GM06990 (cell line): ENCODE measurements at regions not wholly inside any gene's neighbourhood (a gene's known extent, or its start where the extent isn't known, plus 50 kb on each side); places are given as distances from the start of the nearest gene placed in this dataset.

Experiments used
- DNase-seq: peaks from one replicate; pipeline ENCODE4 v3.0.0-alpha.2; 2011; ENCODE audit not compliant: insufficient read length; ENCODE audit errors: extremely low read depth
- H3K27me3 ChIP-seq: replicated peaks from 2 replicates; pipeline ENCODE4 v1.6.0; 2011; ENCODE audit warnings: low read length; ENCODE audit not compliant: control insufficient read depth, insufficient read depth
- H3K36me3 ChIP-seq: 2 replicates; pipeline ENCODE4 v1.5.1; 2011; ENCODE audit warnings: low read length; ENCODE audit not compliant: control insufficient read depth, insufficient read depth
- H3K4me3 ChIP-seq: replicated peaks from 2 replicates; pipeline ENCODE4 v1.5.1; 2011; ENCODE audit warnings: low read depth, mild to moderate bottlenecking, control low read depth, low read length
- TF ChIP-seq, protein P1 (sequence below): IDR thresholded peaks from 2 replicates; pipeline ENCODE4 v1.5.1; 2011; ENCODE audit warnings: low read length, control low read depth, mild to moderate bottlenecking, inconsistent platforms; ENCODE audit not compliant: insufficient read depth, poor library complexity, severe bottlenecking

DNA sequence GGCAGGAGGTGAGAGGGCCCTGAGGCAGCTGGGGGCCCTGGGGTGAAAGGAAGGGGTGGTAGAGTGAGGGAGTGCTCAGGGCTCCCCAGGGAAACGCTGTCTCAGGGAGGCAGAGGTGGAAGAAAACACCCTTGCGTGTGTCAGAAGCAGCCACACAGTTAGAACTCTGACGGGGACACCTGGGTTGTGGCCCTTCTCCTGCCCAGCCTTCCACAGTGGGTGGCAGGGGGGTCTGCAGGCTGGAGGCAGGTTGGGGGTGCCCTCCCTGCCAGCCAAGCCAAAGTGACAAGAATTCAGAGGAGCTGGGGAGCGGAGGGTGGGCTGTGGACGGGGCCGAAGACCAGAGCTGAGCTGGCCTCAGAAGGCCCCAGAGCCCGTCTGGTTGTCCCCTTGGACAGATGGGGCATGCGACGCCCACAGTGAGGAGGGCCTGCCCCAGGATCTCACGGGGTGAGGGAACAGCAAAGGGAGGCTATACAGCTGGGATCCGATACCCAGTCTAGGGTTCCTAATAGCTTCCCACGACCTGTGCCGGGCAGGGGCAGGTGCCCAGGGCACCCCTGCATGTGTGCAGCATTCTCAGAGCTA lies 105.2 kb upstream of the ADRA2C start:
- TF ChIP-seq, protein P1, sequence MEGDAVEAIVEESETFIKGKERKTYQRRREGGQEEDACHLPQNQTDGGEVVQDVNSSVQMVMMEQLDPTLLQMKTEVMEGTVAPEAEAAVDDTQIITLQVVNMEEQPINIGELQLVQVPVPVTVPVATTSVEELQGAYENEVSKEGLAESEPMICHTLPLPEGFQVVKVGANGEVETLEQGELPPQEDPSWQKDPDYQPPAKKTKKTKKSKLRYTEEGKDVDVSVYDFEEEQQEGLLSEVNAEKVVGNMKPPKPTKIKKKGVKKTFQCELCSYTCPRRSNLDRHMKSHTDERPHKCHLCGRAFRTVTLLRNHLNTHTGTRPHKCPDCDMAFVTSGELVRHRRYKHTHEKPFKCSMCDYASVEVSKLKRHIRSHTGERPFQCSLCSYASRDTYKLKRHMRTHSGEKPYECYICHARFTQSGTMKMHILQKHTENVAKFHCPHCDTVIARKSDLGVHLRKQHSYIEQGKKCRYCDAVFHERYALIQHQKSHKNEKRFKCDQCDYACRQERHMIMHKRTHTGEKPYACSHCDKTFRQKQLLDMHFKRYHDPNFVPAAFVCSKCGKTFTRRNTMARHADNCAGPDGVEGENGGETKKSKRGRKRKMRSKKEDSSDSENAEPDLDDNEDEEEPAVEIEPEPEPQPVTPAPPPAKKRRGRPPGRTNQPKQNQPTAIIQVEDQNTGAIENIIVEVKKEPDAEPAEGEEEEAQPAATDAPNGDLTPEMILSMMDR = no peak
- Histone ChIP-seq H3K27me3 (peaks cover 3% of the 10 kb centered on the region; the same call in 1 of the 2 replicates), H3K4me3 (no peak overlapping the region), H3K36me3 (no peaks in the 10 kb centered on the region)
- no peak for DNase-seq

DNA sequence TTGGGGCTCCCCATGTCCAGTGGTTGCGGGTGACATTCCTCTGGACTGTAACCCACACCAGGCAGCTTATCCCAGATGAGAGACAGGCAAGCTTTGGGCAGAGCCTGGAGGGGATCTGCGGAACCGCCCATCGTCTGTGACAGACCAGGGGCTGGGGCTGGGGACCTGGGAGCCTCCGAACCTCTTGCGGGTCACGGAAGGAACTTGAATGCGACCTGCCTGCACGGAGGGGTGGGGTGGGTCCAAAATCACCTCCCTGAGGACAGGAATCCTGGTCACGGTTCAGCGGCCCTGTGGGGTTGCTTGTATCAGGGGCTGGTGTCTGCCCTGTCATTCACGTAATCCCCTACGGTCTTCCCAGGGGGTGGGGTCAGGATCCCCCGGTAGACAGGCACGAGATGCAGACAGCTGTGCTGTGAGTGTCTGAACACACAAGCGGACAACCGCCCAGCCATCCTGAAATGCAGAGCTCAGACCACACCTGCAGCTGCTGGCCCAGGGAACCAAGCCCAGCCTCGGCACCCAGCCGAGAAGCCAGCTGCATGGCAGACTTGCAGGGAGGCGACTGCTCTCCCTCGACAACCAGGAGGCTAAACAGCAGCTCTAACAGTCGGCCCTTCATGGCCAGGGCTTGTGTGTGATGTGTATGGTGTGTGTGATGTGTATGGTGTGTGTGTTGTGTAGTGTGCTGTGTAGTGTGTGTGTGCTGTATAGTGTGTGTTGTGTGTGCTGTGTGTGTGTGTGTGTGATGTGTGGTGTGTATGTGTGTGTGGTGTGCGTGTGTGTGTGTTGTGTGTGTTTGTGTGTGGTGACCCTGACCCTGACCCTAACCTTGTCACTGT lies 105.9 kb upstream of the ADRA2C start:
- TF ChIP-seq, protein P1 = no peak
- Histone ChIP-seq H3K36me3 (no peaks in the 10 kb centered on the region), H3K27me3 (peaks cover 3% of the 10 kb centered on the region; the same call in 1 of the 2 replicates), H3K4me3 (no peak overlapping the region)
- DNase-seq = no peak

DNA sequence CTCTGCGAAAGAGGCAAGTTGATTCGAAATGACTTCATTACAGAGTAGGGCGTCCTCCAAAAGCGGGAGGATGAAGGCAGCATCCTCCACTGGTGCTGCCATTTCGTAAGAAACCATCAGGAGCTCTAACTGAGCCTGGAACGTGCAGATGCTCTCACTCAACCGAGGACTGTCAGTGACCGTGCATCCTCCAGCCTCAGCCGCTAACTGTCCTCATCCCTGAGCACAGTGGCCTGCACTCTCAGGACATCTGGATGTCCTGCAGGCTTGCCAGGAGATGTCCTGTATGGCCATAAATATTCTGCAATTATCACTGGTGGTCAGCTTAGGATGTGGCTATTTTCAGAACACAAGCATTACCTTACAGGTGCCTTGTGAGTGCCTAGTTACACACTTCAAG lies 107.1 kb upstream of the ADRA2C start:
- TF ChIP-seq, protein P1 = no peak
- no peak for DNase-seq
- Histone ChIP-seq H3K36me3 (no peaks in the 10 kb centered on the region), H3K27me3 (peaks cover 3% of the 10 kb centered on the region; the same call in 1 of the 2 replicates), H3K4me3 (no peak overlapping the region)

DNA sequence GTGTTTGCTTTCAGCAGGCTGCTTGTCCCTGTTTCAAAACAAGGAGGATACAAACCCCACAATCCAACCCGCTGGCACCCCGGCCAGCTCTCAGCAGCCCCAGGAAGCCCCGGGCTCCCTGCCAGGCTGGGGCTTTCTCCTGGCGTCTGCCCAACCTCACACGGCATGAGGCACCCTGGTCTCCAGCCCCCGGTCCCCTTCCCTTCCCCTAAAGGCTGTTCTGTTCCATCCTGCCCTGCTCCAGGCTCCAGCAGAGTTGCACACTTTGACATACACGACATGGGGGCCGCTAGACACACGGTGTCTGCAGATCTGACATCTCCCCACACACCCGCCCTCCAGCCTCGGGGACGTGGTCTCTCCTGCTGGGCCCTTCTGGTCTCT lies 107.7 kb upstream of the ADRA2C start:
- no peaks in the 10 kb centered on the region for H3K36me3 ChIP-seq
- no peak for DNase-seq
- peaks cover 3% of the 10 kb centered on the region; the same call in 1 of the 2 replicates for H3K27me3 ChIP-seq
- TF ChIP-seq, protein P1 = no peak
- H3K4me3 ChIP-seq = no peak overlapping the region

DNA sequence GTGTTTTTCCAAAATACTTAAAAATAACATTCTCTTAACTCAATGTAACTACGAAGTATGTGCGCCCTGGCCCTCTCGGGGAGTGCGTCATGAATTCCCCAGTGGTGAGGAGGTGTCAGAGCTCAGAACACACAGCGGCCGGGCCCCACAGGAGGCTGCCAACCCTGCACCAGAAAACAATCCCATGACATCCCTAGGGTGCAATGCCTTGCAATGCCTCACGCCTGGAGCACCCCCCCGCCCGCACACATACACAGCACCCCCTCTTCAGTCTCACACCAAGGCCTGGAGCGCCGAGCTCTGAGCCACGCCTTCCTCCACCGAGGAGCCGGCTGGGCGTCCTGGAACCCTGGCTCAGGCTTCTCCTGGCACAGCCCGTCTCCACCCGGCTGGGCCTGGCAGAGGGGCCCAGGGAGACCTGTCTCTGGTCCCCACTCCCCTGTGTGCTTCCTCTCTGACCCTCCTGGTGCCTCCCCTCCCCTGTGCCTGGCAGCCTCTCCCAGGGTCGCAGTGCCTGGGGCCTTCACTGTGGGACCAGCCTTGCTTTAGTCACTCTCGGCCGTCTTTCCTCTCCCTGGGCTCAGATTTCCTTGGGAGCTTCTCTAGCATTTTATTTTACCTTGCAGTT lies 108.2 kb upstream of the ADRA2C start:
- peaks cover 3% of the 10 kb centered on the region; the same call in 1 of the 2 replicates for H3K27me3 ChIP-seq
- TF ChIP-seq, protein P1 = no peak
- DNase-seq = no peak
- H3K4me3 ChIP-seq = no peak overlapping the region
- H3K36me3 ChIP-seq = no peaks in the 10 kb centered on the region
